Left lung (tissue), 4 donors: ENCODE measurements at regions not wholly inside any gene's neighbourhood (a gene's known extent, or its start where the extent isn't known, plus 50 kb on each side); places are given as distances from the start of the nearest gene placed in this dataset.

ENCODE experiments used
- ATAC-seq: fragments of 200-7000 bp; cut with Tn5 transposase; one replicate; pipeline ENCODE4 v1.9.1; 2020; ENCODE audit warnings: moderate library complexity
- DNase-seq, 4 donors: peaks; one replicate each; pipeline ENCODE4 v3.0.0-alpha.2; 2013 to 2020
- H3K27ac ChIP-seq, 2 donors: fragments of 200-600 bp; sonication (generic) in 1 of 2; one replicate each; pipeline versions ENCODE4 v1.5.0 to v1.8.0; 2020 to 2021
- H3K27me3 ChIP-seq, 2 donors: fragments of 200-600 bp; sonication (generic) in 1 of 2; one replicate each; pipeline versions ENCODE4 v1.5.0 to v1.8.0; 2020 to 2021
- H3K36me3 ChIP-seq, 2 donors: fragments of 200-600 bp; sonication (generic) in 1 of 2; one replicate each; pipeline versions ENCODE4 v1.5.0 to v1.8.0; 2020 to 2021
- H3K4me1 ChIP-seq, 2 donors: fragments of 200-600 bp; one replicate each; pipeline ENCODE4 v1.8.0; 2021
- H3K4me3 ChIP-seq, 2 donors: fragments of 200-600 bp; sonication (generic) in 1 of 2; one replicate each; pipeline versions ENCODE4 v1.5.0 to v1.8.0; 2020 to 2021; ENCODE audit warnings: mild to moderate bottlenecking in 1 of 2
- H3K9me3 ChIP-seq, 2 donors: fragments of 200-600 bp; sonication (generic) in 1 of 2; one replicate each; pipeline versions ENCODE4 v1.5.0 to v1.8.0; 2020 to 2021
- intact Hi-C, 2 donors: fragments of 100-400 bp; cut with DNase I; formaldehyde crosslinking; loops; one replicate each; pipeline versions ENCODE4 v1.11.2 to v1.14.2; 2022
- TF ChIP-seq, protein P1 (sequence below), 2 donors: fragments of 200-600 bp; sonication (generic) in 1 of 2; IDR thresholded peaks; one replicate each; pipeline versions ENCODE4 v1.5.0 to v1.8.0; 2021; ENCODE audit warnings: antibody characterized with exemption in 2 of 2
- donor health status: DM: no; HTN: yes; CAD: no.
- donor health status: DM: no; HTN: no; CAD: no.

DNA sequence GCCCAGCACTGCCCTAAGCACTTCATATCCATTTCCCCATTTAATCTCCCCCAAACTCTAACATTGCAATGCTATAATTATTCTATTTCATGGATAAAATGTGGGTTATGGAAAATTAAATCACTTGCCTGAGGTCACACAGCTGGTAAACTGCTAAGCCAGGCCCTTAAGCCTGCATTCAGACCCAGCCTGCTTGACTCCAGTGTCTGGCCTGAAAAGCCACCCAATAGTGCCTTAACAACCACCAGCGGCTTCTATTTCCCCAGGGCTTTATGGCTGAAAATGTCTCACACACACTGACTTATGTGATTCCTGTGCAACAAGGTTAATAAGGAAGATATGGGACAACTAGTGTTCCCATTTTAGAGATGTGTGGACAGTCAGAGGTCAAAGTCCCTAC lies 178.5 kb upstream of the SNX19 start:
- Histone ChIP-seq H3K4me3 (no peak overlapping the region), H3K27ac (no peak overlapping the region), H3K9me3 (no peaks in the 10 kb centered on the region), H3K36me3 (no peaks in the 10 kb centered on the region), H3K4me1 (no peaks in the 10 kb centered on the region), H3K27me3 (no peaks in the 10 kb centered on the region)
- TF ChIP-seq, protein P1, sequence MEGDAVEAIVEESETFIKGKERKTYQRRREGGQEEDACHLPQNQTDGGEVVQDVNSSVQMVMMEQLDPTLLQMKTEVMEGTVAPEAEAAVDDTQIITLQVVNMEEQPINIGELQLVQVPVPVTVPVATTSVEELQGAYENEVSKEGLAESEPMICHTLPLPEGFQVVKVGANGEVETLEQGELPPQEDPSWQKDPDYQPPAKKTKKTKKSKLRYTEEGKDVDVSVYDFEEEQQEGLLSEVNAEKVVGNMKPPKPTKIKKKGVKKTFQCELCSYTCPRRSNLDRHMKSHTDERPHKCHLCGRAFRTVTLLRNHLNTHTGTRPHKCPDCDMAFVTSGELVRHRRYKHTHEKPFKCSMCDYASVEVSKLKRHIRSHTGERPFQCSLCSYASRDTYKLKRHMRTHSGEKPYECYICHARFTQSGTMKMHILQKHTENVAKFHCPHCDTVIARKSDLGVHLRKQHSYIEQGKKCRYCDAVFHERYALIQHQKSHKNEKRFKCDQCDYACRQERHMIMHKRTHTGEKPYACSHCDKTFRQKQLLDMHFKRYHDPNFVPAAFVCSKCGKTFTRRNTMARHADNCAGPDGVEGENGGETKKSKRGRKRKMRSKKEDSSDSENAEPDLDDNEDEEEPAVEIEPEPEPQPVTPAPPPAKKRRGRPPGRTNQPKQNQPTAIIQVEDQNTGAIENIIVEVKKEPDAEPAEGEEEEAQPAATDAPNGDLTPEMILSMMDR (IDR thresholded peaks at IDR 0.05): no peak
- intact Hi-C loops: no loop called here
- DNase-seq (no peak), ATAC-seq (no peak)

DNA sequence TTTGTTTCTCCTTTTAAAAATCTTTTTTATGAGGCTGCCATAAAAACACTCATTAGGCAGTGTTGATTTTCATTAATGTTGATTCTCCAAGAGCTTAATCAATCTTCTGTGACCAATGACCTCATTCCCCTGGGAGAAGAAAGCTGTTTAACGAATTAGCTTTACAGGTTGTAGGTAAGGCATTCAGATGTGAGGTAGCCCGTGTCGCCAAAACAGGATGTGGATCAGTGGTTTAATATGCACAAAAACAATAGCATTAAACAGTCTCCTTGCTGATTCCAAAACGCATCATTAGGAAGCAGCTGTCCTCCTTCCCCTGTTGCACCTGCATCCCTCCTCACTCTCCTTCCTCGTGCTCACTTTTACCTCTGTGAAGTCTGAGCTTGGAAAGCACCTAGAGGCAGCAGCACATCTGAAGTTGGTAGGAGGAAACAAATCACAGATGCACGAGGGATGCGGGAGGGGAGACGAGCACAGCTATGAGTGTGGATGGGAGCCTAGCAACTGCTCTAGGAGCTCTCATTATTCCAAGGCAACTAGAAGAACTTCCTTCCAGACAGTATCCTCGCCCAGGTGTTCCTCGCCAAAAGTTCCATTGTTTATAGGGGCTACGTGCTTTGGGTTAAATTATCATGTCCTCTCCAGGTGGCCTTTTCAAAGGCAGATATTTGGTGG lies 179.4 kb upstream of the SNX19 start:
- no peaks in the 10 kb centered on the region for H3K9me3 ChIP-seq
- H3K27me3 ChIP-seq: no peaks in the 10 kb centered on the region
- H3K36me3 ChIP-seq: no peaks in the 10 kb centered on the region
- no peak overlapping the region for H3K4me3 ChIP-seq
- H3K27ac ChIP-seq: no peak overlapping the region
- TF ChIP-seq, protein P1 (IDR thresholded peaks at IDR 0.05): no peak
- DNase-seq: no peak
- ATAC-seq: no peak
- H3K4me1 ChIP-seq: no peaks in the 10 kb centered on the region
- intact Hi-C loops: no loop called here

DNA sequence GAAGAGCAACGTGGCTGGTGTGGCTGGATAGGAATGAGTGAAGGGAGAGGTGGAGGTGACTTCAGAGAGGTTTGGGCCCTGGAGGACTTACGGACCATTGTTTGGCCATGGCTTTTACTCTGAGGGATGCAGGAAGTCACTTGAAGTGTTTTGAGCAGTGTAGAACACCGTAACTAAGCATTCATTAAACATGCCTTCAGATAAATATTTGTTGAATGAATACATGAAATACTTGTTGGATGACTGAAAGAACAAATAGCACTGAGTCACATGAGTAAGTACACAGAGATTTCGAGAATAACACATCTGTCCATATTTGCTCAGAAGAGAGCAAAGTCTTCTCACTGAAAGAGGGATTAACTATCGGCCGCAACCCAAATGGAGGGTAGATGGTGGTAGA lies 182.7 kb upstream of the SNX19 start:
- TF ChIP-seq, protein P1 (IDR thresholded peaks at IDR 0.05): no peak
- no peak overlapping the region for H3K4me3 ChIP-seq
- no peak overlapping the region for H3K27ac ChIP-seq
- H3K9me3 ChIP-seq: no peaks in the 10 kb centered on the region
- ATAC-seq (peak; percentile 37), DNase-seq (no peak)
- H3K27me3 ChIP-seq: no peaks in the 10 kb centered on the region
- no peaks in the 10 kb centered on the region for H3K4me1 ChIP-seq
- intact Hi-C loops: no loop called here
- no peaks in the 10 kb centered on the region for H3K36me3 ChIP-seq

DNA sequence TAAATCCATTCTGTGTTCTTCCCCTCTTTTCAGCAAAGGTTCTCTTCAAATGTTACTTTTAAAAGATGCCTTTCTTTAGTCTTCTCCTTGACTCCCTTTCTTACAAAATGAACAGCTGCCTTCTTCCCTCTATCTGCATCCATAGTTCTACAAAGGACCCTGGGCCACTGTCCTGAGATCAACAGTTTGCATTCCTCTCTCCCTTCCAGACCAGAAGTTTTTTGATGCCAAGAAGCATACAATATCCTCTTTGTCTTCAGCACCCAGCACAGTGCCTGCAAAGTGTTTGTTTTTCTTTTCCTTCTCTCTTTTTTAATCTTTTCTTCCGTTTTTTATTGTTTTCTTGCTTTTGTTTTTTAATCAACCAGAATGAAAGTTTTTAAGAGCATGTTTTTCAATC lies 183.5 kb upstream of the SNX19 start:
- DNase-seq: no peak
- Histone ChIP-seq H3K27ac (no peak overlapping the region), H3K27me3 (no peaks in the 10 kb centered on the region), H3K4me1 (no peaks in the 10 kb centered on the region), H3K9me3 (no peaks in the 10 kb centered on the region), H3K4me3 (no peak overlapping the region), H3K36me3 (no peaks in the 10 kb centered on the region)
- intact Hi-C loops: no loop called here
- no peak for ATAC-seq
- TF ChIP-seq, protein P1 (IDR thresholded peaks at IDR 0.05): no peak

DNA sequence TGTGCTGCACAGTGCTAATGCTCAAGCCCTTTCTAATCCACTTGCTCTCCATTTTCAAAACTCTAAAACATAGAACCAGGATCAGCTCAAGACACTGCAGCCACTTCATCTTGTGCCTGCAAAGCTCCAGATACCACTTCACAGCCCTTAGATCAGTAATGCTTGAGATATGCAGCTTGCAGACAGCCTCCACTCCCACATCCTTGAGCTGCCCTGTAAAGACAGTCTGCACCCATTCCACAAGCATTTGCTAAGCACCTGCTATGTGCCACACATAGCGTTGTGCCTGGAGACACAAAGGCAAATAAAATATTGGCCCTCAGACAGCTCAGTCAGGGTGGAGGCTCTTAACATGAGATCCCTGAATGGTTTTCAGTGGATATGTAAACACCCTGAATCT lies 192.5 kb upstream of the SNX19 start:
- Histone ChIP-seq H3K4me3 (no peak overlapping the region), H3K9me3 (peaks cover 0 to 16% of the 10 kb centered on the region in 2 donors), H3K36me3 (no peaks in the 10 kb centered on the region), H3K27me3 (no peaks in the 10 kb centered on the region), H3K27ac (no peak overlapping the region), H3K4me1 (no peaks in the 10 kb centered on the region)
- intact Hi-C loops: no loop called here
- TF ChIP-seq, protein P1 (IDR thresholded peaks at IDR 0.05): no peak
- no peak for DNase-seq
- peak; percentile 87 for ATAC-seq
